ENCODE measurements at regions not wholly inside any gene's neighbourhood (a gene's known extent, or its start where the extent isn't known, plus 50 kb on each side); places are given as distances from the start of the nearest gene placed in this dataset.

GRCh38 chrX:40418146-40418812 lies 162.5 kb upstream of the ATP6AP2 start:
- intact Hi-C loops (cut with micrococcal nuclease) = no loop called here
- ChIA-PET POLR2A (no interaction called here), CTCF (no interaction called here)

GRCh38 chrX:40415675-40416074 lies 165.1 kb upstream of the ATP6AP2 start:
- Mint-ChIP-seq H3K9me3 (no peaks in the 10 kb centered on the region), H3K36me3 (ENCODE audit: low read depth) (no peaks in the 10 kb centered on the region), H3K4me1 (no peaks in the 10 kb centered on the region), H3K27me3 (no peaks in the 10 kb centered on the region), H3K27ac (no peak overlapping the region), H3K4me3 (no peak overlapping the region)
- no peak for ATAC-seq (ENCODE audit: low read depth)
- intact Hi-C loops (cut with micrococcal nuclease) = no loop called here
- TF ChIP-seq CTCF (IDR thresholded peaks at IDR 0.05) = no peak
- ChIA-PET POLR2A (no interaction called here), CTCF (no interaction called here)
- no peak for DNase-seq

More at GRCh38 chrX:40418146-40418812, 162.5 kb upstream of the ATP6AP2 start:
- DNase-seq (no peak), ATAC-seq (ENCODE audit: low read depth) (no peak)
- no peak overlapping the region for H3K4me3 Mint-ChIP-seq
- TF ChIP-seq CTCF (IDR thresholded peaks at IDR 0.05) = no peak
- no peaks in the 10 kb centered on the region for H3K9me3 Mint-ChIP-seq
- H3K27me3 Mint-ChIP-seq = no peaks in the 10 kb centered on the region
- H3K36me3 Mint-ChIP-seq (ENCODE audit: low read depth) = no peaks in the 10 kb centered on the region
- H3K4me1 Mint-ChIP-seq = no peaks in the 10 kb centered on the region
- no peak overlapping the region for H3K27ac Mint-ChIP-seq

GRCh38 chrX:40414335-40414734 lies 166.4 kb upstream of the ATP6AP2 start:
- Mint-ChIP-seq H3K27me3 (no peaks in the 10 kb centered on the region), H3K27ac (no peak overlapping the region), H3K4me3 (no peak overlapping the region), H3K9me3 (no peaks in the 10 kb centered on the region), H3K4me1 (no peaks in the 10 kb centered on the region), H3K36me3 (ENCODE audit: low read depth) (no peaks in the 10 kb centered on the region)
- POLR2A ChIA-PET = no interaction called here
- CTCF ChIA-PET = no interaction called here
- no peak for ATAC-seq (ENCODE audit: low read depth)
- intact Hi-C loops (cut with micrococcal nuclease) = no loop called here
- TF ChIP-seq CTCF (IDR thresholded peaks at IDR 0.05) = no peak
- DNase-seq = no peak

- no peak for TF ChIP-seq CTCF (IDR thresholded peaks at IDR 0.05)
- peaks cover 3% of the 10 kb centered on the region for H3K4me1 Mint-ChIP-seq
- intact Hi-C loops (cut with micrococcal nuclease) = no loop called here
- ATAC-seq (ENCODE audit: low read depth) (no peak), DNase-seq (no peak)
- H3K36me3 Mint-ChIP-seq (ENCODE audit: low read depth) = no peaks in the 10 kb centered on the region
- no peak overlapping the region for H3K4me3 Mint-ChIP-seq
- H3K27me3 Mint-ChIP-seq = no peaks in the 10 kb centered on the region
- H3K9me3 Mint-ChIP-seq = peaks cover 4% of the 10 kb centered on the region
- no peak overlapping the region for H3K27ac Mint-ChIP-seq
- ChIA-PET POLR2A (no interaction called here), CTCF (no interaction called here)
Measured at GRCh38 chrX:40411340-40412111, 169.2 kb upstream of the ATP6AP2 start.

GRCh38 chrX:40410859-40411258 lies 169.9 kb upstream of the ATP6AP2 start:
- no peaks in the 10 kb centered on the region for H3K27me3 Mint-ChIP-seq
- peaks cover 4% of the 10 kb centered on the region for H3K9me3 Mint-ChIP-seq
- ChIA-PET CTCF (no interaction called here), POLR2A (no interaction called here)
- no peak for ATAC-seq (ENCODE audit: low read depth)
- no peaks in the 10 kb centered on the region for H3K36me3 Mint-ChIP-seq (ENCODE audit: low read depth)
- H3K4me3 Mint-ChIP-seq = no peak overlapping the region
- intact Hi-C loops (cut with micrococcal nuclease) = no loop called here
- no peak for TF ChIP-seq CTCF (IDR thresholded peaks at IDR 0.05)
- H3K27ac Mint-ChIP-seq = no peak overlapping the region
- no peak for DNase-seq
- peaks cover 9% of the 10 kb centered on the region for H3K4me1 Mint-ChIP-seq

Data from activated B cell treated with CpG ODN at 0.5 μM for 24 hours (primary cell).